CD4-positive, alpha-beta T cell treated with Interleukin-17A for 1 hour (primary cell): ENCODE measurements at regions not wholly inside any gene's neighbourhood (a gene's known extent, or its start where the extent isn't known, plus 50 kb on each side); places are given as distances from the start of the nearest gene placed in this dataset.

Experiments
- DNase-seq: peaks from one replicate; pipeline ENCODE4 v3.0.0-alpha.2; 2020

- no peak for DNase-seq
Observed at GRCh38 chr4:181507938-181508337, 735.3 kb upstream of the TENM3 start.

GRCh38 chr4:181508601-181509000 is 734.6 kb upstream of the TENM3 start:
- no peak for DNase-seq

DNA sequence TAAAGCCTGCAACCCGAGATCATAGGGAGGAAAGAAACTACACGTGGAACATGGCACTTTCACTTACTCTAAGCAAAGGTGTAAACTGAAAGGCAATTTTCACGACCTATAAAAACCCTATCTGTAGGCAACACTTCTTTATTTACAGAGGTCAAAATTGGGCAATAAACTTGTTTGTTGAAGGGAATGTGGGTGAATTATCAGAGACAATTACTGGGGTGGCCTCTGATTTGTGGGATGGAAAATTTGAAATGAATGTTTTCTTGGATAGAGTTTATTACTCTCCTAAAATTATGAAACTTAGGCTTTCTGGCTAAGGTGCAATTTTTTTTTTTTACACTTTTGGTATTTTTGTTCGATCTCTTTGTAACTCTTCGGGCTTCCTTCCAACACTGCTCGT is 734.1 kb upstream of the TENM3 start:
- no peak for DNase-seq

- DNase-seq: no peak
Observed at GRCh38 chr4:181517491-181517890, 725.7 kb upstream of the TENM3 start.

DNA sequence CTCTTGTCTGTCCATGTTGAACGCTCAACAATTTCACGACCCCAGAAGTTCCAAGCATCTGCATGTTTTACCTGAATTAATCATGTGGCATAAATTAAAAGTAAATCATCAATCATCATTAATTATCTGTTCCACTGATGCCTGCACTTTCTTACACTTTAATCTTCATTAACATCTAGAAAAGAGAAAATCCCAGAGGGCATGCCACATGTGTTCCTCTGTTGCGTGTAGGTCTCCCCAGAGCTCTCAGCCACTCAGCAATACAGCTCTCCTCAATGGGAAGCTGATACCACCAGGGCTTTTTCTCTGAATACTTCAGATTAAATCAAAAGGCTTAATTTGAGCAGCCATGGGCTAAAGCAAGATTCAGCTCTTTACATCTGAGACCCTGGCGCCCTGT is 722.4 kb upstream of the TENM3 start:
- no peak for DNase-seq

GRCh38 chr4:181523973-181524372 is 719.2 kb upstream of the TENM3 start:
- DNase-seq: no peak

- DNase-seq: no peak
Observed at GRCh38 chr4:181524499-181524898, 718.7 kb upstream of the TENM3 start.

GRCh38 chr4:181525634-181526033 is 717.6 kb upstream of the TENM3 start:
- no peak for DNase-seq

DNA sequence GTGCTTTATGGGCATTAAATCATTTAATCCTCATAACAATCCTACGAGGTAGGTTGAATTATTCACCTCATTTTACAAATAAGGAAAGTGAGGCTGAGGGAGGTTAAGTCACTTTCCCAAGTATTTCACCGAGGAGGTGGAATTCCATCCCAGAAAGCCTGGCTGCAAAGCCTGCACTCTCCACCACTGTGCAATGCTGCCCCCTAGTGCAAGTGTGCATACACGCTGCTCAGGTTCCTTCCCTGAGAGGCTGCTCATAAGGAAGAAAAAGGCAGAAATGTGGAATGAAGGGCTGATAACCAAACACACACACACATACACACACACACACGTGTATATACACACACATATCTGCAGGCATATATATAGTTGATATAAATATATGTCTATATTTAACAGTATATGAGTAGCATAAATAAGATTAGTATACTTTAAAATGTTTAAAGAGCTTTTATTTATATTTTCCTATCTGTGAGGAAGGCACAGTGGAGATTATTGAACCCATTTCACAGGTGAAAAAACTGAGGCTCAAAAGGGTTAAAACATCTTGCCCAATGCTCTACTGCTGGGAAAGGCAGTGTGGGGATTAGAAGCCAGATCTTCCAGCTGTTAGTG is 714.5 kb upstream of the TENM3 start:
- DNase-seq: no peak

- no peak for DNase-seq
Observed at GRCh38 chr4:181529537-181529936, 713.7 kb upstream of the TENM3 start.

- DNase-seq: no peak
Observed at GRCh38 chr4:181536196-181536746, 706.9 kb upstream of the TENM3 start.

- no peak for DNase-seq
Observed at GRCh38 chr4:181536811-181537434, 706.3 kb upstream of the TENM3 start.

DNA sequence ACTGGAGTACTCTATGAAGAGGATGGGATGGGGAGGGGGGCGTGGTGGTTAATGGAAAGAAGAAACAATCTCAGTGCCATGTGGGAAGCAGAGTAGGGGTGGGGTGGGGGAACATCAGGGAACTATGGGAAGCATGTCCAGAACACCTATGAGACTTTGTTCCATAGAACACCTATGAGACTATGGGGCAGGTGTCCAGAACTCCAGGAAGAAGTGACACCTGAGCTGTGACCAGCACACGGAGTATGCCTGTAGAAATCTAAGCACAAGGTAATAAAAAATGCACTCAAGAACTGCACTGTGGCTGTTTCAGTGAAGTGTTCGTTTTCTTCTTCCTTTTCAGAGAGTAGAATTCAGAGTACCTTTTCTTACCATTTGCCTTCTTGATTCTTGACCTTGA is 704.8 kb upstream of the TENM3 start:
- DNase-seq: no peak

- DNase-seq: no peak
Observed at GRCh38 chr4:181541396-181541795, 701.8 kb upstream of the TENM3 start.

GRCh38 chr4:181548873-181549575 is 694.2 kb upstream of the TENM3 start:
- no peak for DNase-seq

- no peak for DNase-seq
Observed at GRCh38 chr4:181549576-181550188, 693.5 kb upstream of the TENM3 start.

DNA sequence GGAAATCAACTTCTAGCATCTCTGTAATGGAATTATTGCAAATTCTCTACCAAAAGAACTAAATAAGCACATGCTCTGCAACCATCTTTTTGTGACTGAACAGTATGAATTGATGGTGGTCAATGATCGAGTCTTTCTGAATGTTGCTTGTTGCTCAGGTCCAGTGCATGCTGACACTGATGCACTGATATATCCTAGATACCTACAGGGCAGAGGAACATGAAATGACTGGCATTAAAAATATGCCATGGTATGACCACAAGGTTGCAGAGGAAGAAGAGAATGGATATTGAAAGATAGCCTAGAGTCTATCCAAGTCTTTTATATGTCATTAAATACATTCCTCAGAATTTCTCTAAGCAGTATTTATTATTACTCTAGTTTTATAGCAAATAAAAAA is 692.8 kb upstream of the TENM3 start:
- DNase-seq: no peak

DNA sequence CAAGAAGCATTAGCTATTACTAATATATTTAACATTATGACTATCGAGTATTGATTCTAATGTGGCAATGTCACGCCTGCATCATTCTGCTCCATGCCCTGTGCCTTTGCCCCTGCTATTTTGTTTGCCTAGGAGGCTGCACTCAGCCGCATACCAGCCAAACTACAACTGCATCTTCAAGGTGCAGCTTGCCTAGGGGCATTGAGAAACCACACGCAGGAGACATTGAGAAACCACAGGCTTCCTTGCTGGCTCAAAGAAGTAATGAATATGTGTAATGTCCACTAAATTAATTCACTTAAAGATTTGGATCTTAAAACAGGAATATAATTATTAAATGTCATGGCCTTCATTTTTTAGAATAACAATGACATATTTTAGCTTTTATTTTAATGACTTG is 683.6 kb upstream of the TENM3 start:
- DNase-seq: no peak

DNA sequence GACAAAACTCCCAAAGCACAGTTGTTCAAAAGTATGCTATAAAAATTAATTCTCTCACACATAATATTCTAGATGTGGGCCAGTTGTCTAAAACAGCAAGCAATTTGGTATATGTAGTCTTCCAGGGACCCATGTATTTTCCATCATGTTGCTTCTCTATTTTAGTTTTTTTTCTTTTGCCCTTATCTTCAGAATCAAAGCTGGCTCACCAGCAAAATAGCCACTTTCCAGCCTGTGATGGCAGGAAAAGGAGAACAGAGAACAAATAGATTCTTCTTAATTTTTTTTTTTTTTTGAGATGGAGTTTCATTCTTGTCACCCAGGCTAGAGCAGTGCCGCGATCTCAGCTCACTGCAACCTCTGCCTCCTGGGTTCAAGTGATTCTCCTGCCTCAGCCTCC is 680.8 kb upstream of the TENM3 start:
- no peak for DNase-seq

DNA sequence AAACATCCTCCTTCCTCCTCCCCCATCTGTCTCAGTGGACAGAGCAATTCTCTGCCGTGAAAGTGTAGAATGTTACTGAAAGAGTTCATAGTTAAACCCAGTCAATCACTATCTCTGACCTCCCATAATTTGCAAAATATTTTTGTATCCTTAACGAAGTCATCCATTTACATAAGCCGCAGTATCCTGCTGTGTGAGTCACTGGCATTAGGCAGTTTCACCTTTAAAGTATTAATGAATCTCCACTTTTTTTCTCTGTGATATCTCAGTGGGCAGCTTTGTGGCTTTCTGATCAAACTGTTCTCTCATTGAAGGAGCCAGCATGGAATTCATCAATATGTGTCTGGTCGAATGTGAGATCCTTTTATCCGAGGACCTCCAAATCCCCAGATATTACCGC is 678.6 kb upstream of the TENM3 start:
- DNase-seq: no peak

DNA sequence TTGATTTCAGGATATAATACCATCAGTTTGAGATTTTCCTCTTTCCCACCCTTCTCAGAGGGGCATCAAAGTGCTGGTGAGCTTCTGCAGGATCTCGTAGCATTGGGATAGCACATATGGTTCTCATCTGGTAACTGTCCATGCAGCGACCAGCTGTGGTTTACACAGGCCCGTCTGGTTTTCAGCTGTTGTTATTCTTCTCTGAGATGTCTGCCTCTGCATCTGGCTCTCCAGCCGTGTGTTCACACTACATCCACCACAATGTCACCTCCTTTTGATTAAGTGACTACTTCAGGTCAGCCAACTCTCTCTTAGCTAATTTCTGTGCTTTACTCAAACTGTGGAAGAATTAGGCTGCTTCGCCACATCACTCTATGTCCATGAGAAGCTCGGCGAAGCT is 676.7 kb upstream of the TENM3 start:
- DNase-seq: no peak

GRCh38 chr4:181569553-181569952 is 673.6 kb upstream of the TENM3 start:
- DNase-seq: no peak

GRCh38 chr4:181578911-181579310 is 664.3 kb upstream of the TENM3 start:
- no peak for DNase-seq

DNA sequence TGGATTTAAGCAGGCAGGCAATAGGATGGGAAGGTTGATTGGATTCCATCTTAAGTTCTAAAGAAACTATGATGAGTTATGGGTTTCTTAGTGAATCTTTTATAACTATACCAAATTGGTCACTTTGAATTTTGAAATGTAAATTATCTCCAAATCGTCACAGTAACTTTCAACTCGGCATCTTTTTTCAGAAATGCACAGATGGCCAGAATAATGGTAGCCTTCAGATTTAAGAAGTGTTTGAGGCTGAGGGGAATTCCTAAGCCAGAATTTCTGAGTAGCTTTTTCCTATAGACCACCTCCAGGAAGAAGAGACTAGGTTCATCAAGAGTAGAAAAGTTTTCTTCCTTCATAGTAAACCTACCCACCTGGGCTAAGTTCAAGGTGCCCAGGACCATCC is 663.7 kb upstream of the TENM3 start:
- DNase-seq: no peak
